Naive B cell (primary cell): ENCODE measurements at regions not wholly inside any gene's neighbourhood (a gene's known extent, or its start where the extent isn't known, plus 50 kb on each side); places are given as distances from the start of the nearest gene placed in this dataset.
"Not testable (repeated sequence)": the region's sequence is repeated elsewhere in the genome, so short reads cannot be mapped to it uniquely, and the experiment has no call there.

Source experiments
- ATAC-seq, 2 donors: fragments of 150-1000 bp; cut with Tn5 transposase; 2 replicates each; pipeline ENCODE4 v1.10.0; 2021; ENCODE audit warnings: low read depth in 2 of 2, mild to moderate bottlenecking in 2 of 2, moderate library complexity in 2 of 2
- DNase-seq: peaks from one replicate; pipeline ENCODE4 v3.0.0; 2022
- H3K27ac Mint-ChIP-seq, 6 donors: one replicate each; pipeline ENCODE4 v1.8.0; 2020 to 2022; ENCODE audit warnings: mild to moderate bottlenecking in 6 of 6, mixed read lengths in 6 of 6, moderate library complexity in 5 of 6, inconsistent platforms in 2 of 6
- H3K27me3 Mint-ChIP-seq, 3 donors: one replicate each; pipeline ENCODE4 v1.8.0; 2021 to 2022; ENCODE audit warnings: mixed read lengths in 3 of 3, mild to moderate bottlenecking in 1 of 3
- H3K36me3 Mint-ChIP-seq, 2 donors: one replicate each; pipeline ENCODE4 v1.8.0; 2020 to 2022; ENCODE audit warnings: mixed read lengths in 2 of 2, inconsistent platforms in 1 of 2, mild to moderate bottlenecking in 1 of 2
- H3K4me1 Mint-ChIP-seq, 3 donors: one replicate each; pipeline ENCODE4 v1.8.0; 2020 to 2022; ENCODE audit warnings: mixed read lengths in 3 of 3, inconsistent platforms in 1 of 3, mild to moderate bottlenecking in 1 of 3, moderate library complexity in 1 of 3
- H3K4me3 Mint-ChIP-seq, 8 donors: one replicate each; pipeline ENCODE4 v1.8.0; 2020 to 2022; ENCODE audit warnings: mild to moderate bottlenecking in 8 of 8, mixed read lengths in 8 of 8, moderate library complexity in 8 of 8, inconsistent platforms in 2 of 8
- H3K9me3 Mint-ChIP-seq, 7 donors: one replicate each; pipeline ENCODE4 v1.8.0; 2020 to 2022; ENCODE audit warnings: mixed read lengths in 7 of 7, mild to moderate bottlenecking in 5 of 7, inconsistent platforms in 2 of 7, moderate library complexity in 1 of 7

GRCh38 chr16:88128556-88128955, 177.3 kb downstream of the BANP start:
- Mint-ChIP-seq H3K36me3 (no peaks in the 10 kb centered on the region), H3K4me1 (no peaks in the 10 kb centered on the region), H3K9me3 (no peaks in the 10 kb centered on the region), H3K4me3 (no peak overlapping the region), H3K27me3 (peaks cover 0 to 14% (median 0%) of the 10 kb centered on the region in 3 donors), H3K27ac (no peak overlapping the region)
- ATAC-seq, result no peak
- no peak for DNase-seq

GRCh38 chr16:88129133-88129532, 177.9 kb downstream of the BANP start:
- DNase-seq, H3K4me3 Mint-ChIP-seq: not testable (repeated sequence)
- H3K27ac Mint-ChIP-seq, result peak overlapping the region in 1 of 6 donors; percentile 64

DNA sequence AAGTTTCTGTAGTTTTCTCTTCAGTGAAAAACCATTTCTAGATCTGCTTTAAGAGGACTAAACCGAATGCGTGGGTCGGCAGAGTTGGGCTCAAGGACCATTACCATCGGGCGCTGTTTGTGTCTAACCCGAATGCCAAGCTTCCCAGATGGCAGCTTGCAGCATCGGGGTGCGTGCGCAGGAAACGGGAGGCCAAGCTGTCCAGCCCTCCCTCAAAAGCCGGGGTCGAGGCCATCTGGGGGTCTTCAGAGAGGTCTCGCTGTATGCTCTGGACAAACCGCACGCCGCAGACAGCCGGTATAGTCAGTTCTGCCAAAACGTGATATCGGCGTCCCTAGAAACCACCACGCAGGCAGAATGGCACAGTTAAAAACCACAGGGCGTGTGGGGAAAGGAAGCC, 178.8 kb downstream of the BANP start:
- DNase-seq, result no peak
- Mint-ChIP-seq H3K36me3 (no peaks in the 10 kb centered on the region), H3K4me3 (no peak overlapping the region), H3K27ac (peak overlapping the region in 2 of 6 donors; percentile 30 to 49), H3K27me3 (peaks cover 0 to 14% (median 0%) of the 10 kb centered on the region in 3 donors), H3K9me3 (no peaks in the 10 kb centered on the region), H3K4me1 (no peaks in the 10 kb centered on the region)
- no peak for ATAC-seq

More at GRCh38 chr16:88129133-88129532, 177.9 kb downstream of the BANP start:
- H3K27me3 Mint-ChIP-seq, result peaks cover 0 to 14% (median 0%) of the 10 kb centered on the region in 3 donors
- H3K36me3 Mint-ChIP-seq, H3K9me3 Mint-ChIP-seq, ATAC-seq, H3K4me1 Mint-ChIP-seq: not testable (repeated sequence)

GRCh38 chr16:88130681-88131080, 179.4 kb downstream of the BANP start:
- no peaks in the 10 kb centered on the region for H3K9me3 Mint-ChIP-seq
- no peaks in the 10 kb centered on the region for H3K36me3 Mint-ChIP-seq

DNA sequence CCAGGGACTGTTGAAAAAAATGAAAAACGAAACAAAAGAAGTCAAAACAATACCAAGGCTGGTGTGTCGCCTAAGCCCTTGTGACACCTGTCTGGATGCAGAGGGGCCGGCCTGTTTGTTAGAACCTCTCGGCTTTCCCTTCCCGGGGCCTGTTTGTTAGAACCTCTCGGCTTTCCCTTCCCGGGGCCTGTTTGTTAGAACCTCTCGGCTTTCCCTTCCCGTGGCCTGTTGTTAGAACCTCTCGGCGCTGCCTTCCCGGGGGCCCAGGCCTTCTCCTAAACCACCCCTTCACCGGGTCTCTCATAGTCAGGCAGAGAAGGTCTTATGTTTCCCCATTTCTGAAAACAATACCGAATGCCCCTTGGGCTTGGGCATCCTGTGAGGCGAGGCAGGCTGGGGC, 180.0 kb downstream of the BANP start:
- H3K4me3 Mint-ChIP-seq, result no peak overlapping the region
- ATAC-seq, result no peak
- peaks cover 0 to 14% (median 0%) of the 10 kb centered on the region in 3 donors for H3K27me3 Mint-ChIP-seq
- H3K27ac Mint-ChIP-seq, result peak overlapping the region in 1 of 6 donors; percentile 84
- no peaks in the 10 kb centered on the region for H3K36me3 Mint-ChIP-seq
- no peaks in the 10 kb centered on the region for H3K9me3 Mint-ChIP-seq
- no peak for DNase-seq
- H3K4me1 Mint-ChIP-seq, result no peaks in the 10 kb centered on the region

More at GRCh38 chr16:88130681-88131080, 179.4 kb downstream of the BANP start:
- DNase-seq (no peak), ATAC-seq (no peak)
- no peak overlapping the region for H3K4me3 Mint-ChIP-seq
- H3K27ac Mint-ChIP-seq, result no peak overlapping the region
- peaks cover 0 to 14% (median 0%) of the 10 kb centered on the region in 3 donors for H3K27me3 Mint-ChIP-seq
- H3K4me1 Mint-ChIP-seq, result no peaks in the 10 kb centered on the region

DNA sequence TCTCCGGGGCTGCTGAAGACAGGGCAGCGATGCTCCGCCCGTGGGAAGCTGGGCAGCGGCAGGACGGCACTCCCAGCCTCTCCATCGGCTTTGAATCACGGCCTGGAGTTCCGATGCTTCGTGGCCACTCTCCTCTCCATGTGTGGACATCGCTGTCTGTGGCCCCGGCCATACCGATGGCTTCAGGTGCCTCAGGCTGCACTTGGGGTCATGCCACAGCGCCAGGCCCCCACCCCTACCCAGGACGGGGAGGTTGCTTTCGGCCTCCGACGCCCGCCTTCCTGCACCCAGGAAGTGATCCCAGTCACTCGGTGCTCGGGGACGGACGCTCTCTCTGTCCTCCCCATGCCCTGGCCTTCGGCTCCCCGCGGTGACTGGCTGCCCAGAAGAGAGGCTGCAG, 180.7 kb downstream of the BANP start:
- no peaks in the 10 kb centered on the region for H3K9me3 Mint-ChIP-seq
- H3K4me1 Mint-ChIP-seq, result no peaks in the 10 kb centered on the region
- H3K27ac Mint-ChIP-seq, result no peak overlapping the region
- peaks cover 0 to 14% (median 0%) of the 10 kb centered on the region in 3 donors for H3K27me3 Mint-ChIP-seq
- no peaks in the 10 kb centered on the region for H3K36me3 Mint-ChIP-seq
- DNase-seq (no peak), ATAC-seq (no peak)
- no peak overlapping the region for H3K4me3 Mint-ChIP-seq

GRCh38 chr16:88132836-88133506, 181.7 kb downstream of the BANP start:
- Mint-ChIP-seq H3K27me3 (peaks cover 0 to 14% (median 0%) of the 10 kb centered on the region in 3 donors), H3K36me3 (peaks cover 0 to 8% of the 10 kb centered on the region in 2 donors), H3K4me1 (no peaks in the 10 kb centered on the region), H3K27ac (peak overlapping the region in 1 of 6 donors; percentile 59), H3K4me3 (no peak overlapping the region), H3K9me3 (peaks cover 0 to 7% (median 5%) of the 10 kb centered on the region in 7 donors)
- no peak for DNase-seq
- no peak for ATAC-seq

DNA sequence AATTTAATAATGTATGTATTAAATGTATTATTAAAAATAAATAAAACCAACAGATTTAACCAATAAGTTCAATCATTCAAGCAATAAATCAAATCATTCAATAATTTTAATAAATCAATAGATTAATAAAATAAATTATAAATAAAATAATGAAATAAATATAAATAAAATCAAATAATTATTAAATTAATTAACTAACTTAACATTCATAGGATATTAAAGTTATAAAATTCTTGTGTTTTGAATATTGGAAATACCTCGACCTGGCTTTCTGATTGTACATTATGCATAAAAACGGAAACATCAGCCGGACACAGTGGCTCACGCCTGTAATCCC, 182.2 kb downstream of the BANP start:
- DNase-seq, result no peak
- Mint-ChIP-seq H3K27ac (no peak overlapping the region), H3K9me3 (peaks cover 2 to 12% (median 8%) of the 10 kb centered on the region in 7 donors), H3K36me3 (peaks cover 0 to 8% of the 10 kb centered on the region in 2 donors), H3K27me3 (peaks cover 0 to 17% (median 0%) of the 10 kb centered on the region in 3 donors), H3K4me3 (no peak overlapping the region), H3K4me1 (no peaks in the 10 kb centered on the region)
- no peak for ATAC-seq

DNA sequence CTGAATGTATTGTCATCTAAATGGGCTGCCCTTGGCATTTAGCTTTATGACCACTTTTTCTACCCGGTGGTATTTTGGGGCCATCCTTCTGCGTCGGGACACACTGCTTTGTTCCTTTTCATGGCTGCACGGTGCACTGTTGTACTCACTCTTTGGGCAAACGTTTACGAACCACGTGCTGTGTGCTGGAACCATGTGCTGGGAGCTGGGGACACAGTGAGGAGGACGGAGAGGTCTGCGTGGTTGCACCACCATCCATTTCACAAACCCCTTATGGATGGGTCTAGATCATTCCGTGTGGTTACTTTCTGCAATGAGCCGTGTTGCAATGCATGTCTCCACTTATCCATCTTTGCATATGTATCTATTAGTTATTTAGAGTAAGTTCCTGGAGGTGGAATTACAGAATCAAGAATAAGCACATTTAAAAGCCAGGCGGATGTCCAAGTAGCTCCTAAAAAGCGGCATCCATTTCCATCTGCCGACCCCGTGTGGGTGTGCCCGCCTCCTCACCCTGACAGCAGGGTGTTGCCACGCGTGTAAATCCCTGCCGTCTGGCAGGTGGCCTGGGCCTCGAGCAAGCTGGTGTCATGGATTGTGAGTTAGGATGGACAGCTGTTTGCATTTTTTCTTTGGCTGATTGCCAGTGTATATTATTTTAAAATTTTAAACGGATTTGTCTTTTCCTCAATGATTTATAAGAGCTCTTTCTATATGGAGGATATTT, 183.1 kb downstream of the BANP start:
- peaks cover 0 to 24% (median 4%) of the 10 kb centered on the region in 3 donors for H3K27me3 Mint-ChIP-seq
- not testable (repeated sequence) for H3K4me3 Mint-ChIP-seq, DNase-seq, H3K36me3 Mint-ChIP-seq, ATAC-seq, H3K4me1 Mint-ChIP-seq
- H3K27ac Mint-ChIP-seq, result peak overlapping the region in 1 of 6 donors; percentile 87
- peaks cover 8 to 19% (median 11%) of the 10 kb centered on the region in 7 donors for H3K9me3 Mint-ChIP-seq

- H3K4me3 Mint-ChIP-seq, H3K27ac Mint-ChIP-seq, DNase-seq, ATAC-seq, H3K36me3 Mint-ChIP-seq, H3K4me1 Mint-ChIP-seq: not testable (repeated sequence)
- Mint-ChIP-seq H3K9me3 (peaks cover 9 to 19% (median 12%) of the 10 kb centered on the region in 7 donors), H3K27me3 (peaks cover 4 to 22% (median 4%) of the 10 kb centered on the region in 3 donors)
These were observed 183.9 kb downstream of the BANP start for GRCh38 chr16:88134899-88135682.

DNA sequence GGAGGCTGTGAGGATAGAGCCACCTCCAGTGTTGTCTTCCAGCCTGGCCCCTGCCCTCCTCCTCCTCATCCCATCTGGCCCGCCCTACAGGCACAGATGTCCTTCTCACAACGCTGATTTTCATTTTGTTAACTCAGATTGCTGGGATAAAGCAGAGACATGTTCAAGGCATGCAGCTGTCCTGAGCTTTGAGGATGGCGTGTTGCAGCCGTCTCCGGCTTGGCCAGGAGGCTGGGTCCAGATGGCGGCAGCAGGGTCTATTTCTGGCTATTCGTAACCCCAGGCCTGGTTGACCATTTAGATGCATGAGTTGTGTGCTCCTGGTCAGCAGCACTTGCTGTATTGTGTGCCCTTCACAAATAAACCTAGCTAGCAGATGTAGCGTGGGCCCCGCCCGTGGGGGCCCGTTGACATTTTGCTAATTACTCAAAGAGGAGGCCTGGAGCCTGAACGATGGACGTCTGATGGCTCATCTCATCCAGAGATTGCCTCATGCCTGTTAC, 185.0 kb downstream of the BANP start:
- Mint-ChIP-seq H3K9me3 (peaks cover 9 to 19% (median 15%) of the 10 kb centered on the region in 7 donors), H3K27me3 (peaks cover 4 to 14% (median 8%) of the 10 kb centered on the region in 3 donors)
- not testable (repeated sequence) for ATAC-seq, H3K4me3 Mint-ChIP-seq, H3K4me1 Mint-ChIP-seq, H3K27ac Mint-ChIP-seq, DNase-seq, H3K36me3 Mint-ChIP-seq

GRCh38 chr16:88136939-88137338, 185.7 kb downstream of the BANP start:
- DNase-seq, H3K4me1 Mint-ChIP-seq, ATAC-seq, H3K4me3 Mint-ChIP-seq, H3K36me3 Mint-ChIP-seq, H3K27ac Mint-ChIP-seq: not testable (repeated sequence)
- Mint-ChIP-seq H3K27me3 (peaks cover 4 to 14% (median 8%) of the 10 kb centered on the region in 3 donors), H3K9me3 (peaks cover 9 to 19% (median 15%) of the 10 kb centered on the region in 7 donors)

DNA sequence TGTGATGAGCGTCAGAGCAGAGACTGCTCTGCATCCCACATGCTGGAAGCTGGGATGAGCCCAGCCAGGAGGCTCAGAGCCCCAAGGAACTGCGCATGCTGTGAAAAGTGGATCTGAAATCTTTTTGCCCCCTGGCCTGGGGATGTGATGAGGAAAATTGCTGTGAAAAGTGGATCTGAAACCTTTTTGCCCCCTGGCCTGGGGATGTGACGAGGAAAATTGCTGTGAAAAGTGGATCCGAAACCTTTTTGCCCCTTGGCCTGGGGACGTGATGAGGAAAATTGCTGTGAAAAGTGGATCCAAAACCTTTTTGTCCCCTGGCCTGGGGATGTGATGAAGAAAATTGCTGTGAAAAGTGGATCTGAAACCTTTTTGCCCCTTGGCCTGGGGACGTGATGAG, 187.9 kb downstream of the BANP start:
- H3K4me3 Mint-ChIP-seq, H3K4me1 Mint-ChIP-seq, H3K36me3 Mint-ChIP-seq, ATAC-seq, DNase-seq, H3K27ac Mint-ChIP-seq: not testable (repeated sequence)
- H3K9me3 Mint-ChIP-seq, result peaks cover 9 to 19% (median 15%) of the 10 kb centered on the region in 7 donors
- H3K27me3 Mint-ChIP-seq, result peaks cover 4 to 11% (median 8%) of the 10 kb centered on the region in 3 donors
